Activated naive CD8-positive, alpha-beta T cell treated with anti-CD3 and anti-CD28 coated beads, Interleukin-2, amount 50 U/mL, for 24 hours (primary cell): ENCODE measurements at regions not wholly inside any gene's neighbourhood (a gene's known extent, or its start where the extent isn't known, plus 50 kb on each side); places are given as distances from the start of the nearest gene placed in this dataset.

ENCODE experiments used
- ATAC-seq: fragments of 150-1000 bp; cut with Tn5 transposase; one replicate; pipeline ENCODE4 v1.10.0; 2021
- DNase-seq: peaks from one replicate; pipeline ENCODE4 v3.0.0; 2021
- H3K27ac Mint-ChIP-seq: one replicate; pipeline ENCODE4 v1.8.0; 2021; ENCODE audit warnings: mild to moderate bottlenecking, mixed read lengths
- H3K27me3 Mint-ChIP-seq: one replicate; pipeline ENCODE4 v1.8.0; 2021; ENCODE audit warnings: mixed read lengths
- H3K36me3 Mint-ChIP-seq: one replicate; pipeline ENCODE4 v1.8.0; 2021; ENCODE audit warnings: low read depth, mixed read lengths
- H3K4me1 Mint-ChIP-seq: one replicate; pipeline ENCODE4 v1.8.0; 2021; ENCODE audit warnings: mixed read lengths
- H3K4me3 Mint-ChIP-seq: one replicate; pipeline ENCODE4 v1.8.0; 2021; ENCODE audit warnings: mild to moderate bottlenecking, moderate library complexity, mixed read lengths
- H3K9me3 Mint-ChIP-seq: one replicate; pipeline ENCODE4 v1.8.0; 2021; ENCODE audit warnings: mixed read lengths

DNA sequence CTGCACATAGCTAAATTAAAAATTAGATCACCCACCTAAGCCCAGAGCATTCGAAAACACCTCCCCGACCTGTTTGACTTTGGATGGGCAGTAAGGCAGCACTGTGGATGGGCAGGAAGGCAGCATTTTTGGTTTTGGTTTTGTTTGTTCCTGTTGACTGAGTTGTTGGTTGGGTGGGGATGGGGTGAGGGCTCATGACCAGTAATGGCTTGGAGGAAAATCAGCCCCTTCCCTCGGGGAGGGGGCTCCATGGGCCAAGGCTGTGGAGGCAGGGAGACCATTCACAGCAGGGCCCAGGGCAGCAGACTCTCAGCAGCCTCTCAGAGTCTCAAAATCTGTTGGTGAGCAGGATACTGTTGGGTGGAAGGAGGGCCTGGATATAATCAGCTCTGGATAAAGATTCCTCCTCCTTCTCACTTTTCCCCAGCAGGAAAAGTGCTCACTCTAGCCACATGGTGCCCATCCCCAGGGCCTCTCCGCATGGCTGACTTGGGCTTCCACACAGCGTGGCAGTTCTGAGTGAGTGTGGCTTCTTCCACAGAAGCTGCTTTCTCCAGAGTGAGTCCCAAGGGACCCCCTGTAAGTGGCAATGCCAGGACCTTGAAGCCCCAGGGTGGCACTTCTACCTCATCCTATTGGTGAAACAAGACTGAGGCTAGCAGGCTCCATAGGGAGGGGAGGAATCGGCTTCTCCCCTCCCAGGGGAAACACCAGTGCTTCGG, 1491.2 kb downstream of the BRD1 start:
- Mint-ChIP-seq H3K27me3 (peaks cover 4% of the 10 kb centered on the region), H3K9me3 (peaks cover 5% of the 10 kb centered on the region), H3K4me1 (no peaks in the 10 kb centered on the region), H3K36me3 (no peaks in the 10 kb centered on the region), H3K4me3 (no peak overlapping the region), H3K27ac (no peak overlapping the region)
- ATAC-seq (no peak), DNase-seq (no peak)

DNA sequence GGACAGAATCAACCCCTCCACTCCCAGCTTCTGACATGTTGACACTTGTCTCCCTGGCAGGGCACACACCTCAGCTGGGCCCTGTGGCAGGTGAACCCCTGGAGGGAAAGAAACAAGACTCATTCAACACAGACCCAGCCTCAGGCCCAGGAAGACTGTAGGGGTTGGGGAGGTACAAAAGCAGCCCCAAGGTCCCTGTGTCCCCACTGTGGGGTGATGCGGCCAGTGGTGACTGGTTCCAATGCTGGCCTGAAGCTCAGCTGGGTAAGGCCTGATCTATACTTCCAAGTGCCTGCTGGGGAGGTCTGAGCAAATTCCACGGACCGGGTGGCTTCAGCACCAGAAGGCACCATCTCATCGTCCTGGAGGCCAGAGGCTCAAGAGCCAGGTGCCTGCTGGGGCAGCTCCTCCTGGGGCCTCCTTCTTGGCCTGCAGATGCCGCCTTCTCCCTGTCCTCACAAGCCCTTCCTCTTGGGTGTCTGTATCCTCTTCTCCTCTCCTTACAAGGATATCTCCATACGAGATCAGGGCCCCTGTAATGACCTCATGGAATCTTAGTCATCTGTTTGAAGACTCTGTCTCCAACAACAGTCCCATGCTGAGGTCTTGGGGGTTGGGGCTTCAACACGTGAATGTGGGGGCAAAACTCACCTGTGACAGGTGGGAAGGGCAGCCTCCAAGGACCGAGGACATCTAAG, 1492.1 kb downstream of the BRD1 start:
- peaks cover 5% of the 10 kb centered on the region for H3K9me3 Mint-ChIP-seq
- no peak overlapping the region for H3K4me3 Mint-ChIP-seq
- no peaks in the 10 kb centered on the region for H3K36me3 Mint-ChIP-seq
- H3K27ac Mint-ChIP-seq = no peak overlapping the region
- no peaks in the 10 kb centered on the region for H3K4me1 Mint-ChIP-seq
- DNase-seq (no peak), ATAC-seq (no peak)
- H3K27me3 Mint-ChIP-seq = peaks cover 2% of the 10 kb centered on the region

DNA sequence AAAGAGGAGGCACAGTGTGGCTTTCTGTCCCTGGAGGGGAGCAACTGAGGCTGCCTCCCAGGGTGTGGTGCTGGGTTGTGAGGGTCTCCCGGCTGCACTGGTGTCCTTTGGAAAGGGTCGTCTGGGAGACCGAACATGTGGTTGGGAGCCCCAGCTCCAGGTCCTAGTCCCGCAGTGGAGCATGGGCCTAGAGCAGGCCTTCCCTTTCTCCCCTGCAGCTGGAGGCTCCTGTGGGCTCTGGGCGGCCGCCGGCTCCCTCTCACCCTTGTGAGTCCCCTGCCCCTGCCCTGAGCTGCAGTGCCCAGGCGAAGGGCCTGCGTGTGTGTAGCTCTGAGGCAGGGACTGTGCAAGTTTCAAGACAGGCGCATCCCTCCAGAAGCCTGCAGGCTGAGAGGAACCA, 1492.7 kb downstream of the BRD1 start:
- Mint-ChIP-seq H3K27ac (no peak overlapping the region), H3K36me3 (no peaks in the 10 kb centered on the region), H3K9me3 (peaks cover 5% of the 10 kb centered on the region), H3K4me3 (no peak overlapping the region), H3K4me1 (no peaks in the 10 kb centered on the region), H3K27me3 (peaks cover 2% of the 10 kb centered on the region)
- ATAC-seq = no peak
- no peak for DNase-seq

DNA sequence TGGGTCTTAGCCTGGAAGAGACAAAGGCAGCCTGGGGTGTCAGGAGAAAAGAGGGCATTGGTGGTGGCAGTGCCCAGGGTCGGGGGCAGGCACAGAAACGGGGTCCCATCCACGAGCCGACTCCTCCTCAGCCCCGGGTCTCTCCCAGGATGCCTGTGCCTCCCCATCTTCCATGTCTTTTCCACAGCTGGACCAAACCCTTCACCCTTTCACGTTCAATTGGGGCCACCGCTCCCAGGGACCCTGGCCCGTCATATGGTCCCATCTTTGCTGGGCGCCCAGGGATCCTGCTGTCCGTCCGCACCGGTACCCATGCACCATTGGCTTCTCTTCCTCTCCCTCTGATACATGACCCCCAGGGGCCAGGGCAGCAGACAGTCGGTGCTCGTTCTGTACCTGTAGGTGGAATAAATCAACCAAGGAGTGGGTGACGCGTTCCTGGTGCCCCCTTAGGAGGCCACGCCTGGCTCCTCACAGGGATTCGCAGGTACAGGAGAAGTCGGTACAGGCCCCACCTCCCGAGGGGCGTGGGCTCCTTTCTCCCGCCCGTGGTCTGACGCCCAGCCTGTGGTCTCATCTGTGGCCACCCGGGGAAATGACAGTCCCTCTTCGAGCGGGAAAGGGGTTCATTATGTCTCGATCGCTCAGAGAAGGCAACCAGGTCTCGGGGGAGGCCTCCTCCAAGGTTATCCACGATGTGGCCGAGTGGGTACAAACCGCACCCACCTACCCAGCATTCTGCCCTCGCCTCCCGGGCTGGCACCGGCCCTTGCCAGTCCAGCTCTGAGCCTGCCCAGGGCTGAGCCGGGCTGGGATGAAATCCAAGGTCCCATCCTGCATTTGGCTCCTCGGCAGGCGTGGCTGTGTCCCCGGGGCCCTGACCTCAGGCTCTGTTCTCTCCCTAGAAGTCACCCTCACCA, 1493.6 kb downstream of the BRD1 start:
- peaks cover 2% of the 10 kb centered on the region for H3K27me3 Mint-ChIP-seq
- H3K27ac Mint-ChIP-seq = no peak overlapping the region
- DNase-seq (no peak), ATAC-seq (no peak)
- H3K4me3 Mint-ChIP-seq = no peak overlapping the region
- peaks cover 5% of the 10 kb centered on the region for H3K9me3 Mint-ChIP-seq
- H3K4me1 Mint-ChIP-seq = no peaks in the 10 kb centered on the region
- H3K36me3 Mint-ChIP-seq = no peaks in the 10 kb centered on the region

DNA sequence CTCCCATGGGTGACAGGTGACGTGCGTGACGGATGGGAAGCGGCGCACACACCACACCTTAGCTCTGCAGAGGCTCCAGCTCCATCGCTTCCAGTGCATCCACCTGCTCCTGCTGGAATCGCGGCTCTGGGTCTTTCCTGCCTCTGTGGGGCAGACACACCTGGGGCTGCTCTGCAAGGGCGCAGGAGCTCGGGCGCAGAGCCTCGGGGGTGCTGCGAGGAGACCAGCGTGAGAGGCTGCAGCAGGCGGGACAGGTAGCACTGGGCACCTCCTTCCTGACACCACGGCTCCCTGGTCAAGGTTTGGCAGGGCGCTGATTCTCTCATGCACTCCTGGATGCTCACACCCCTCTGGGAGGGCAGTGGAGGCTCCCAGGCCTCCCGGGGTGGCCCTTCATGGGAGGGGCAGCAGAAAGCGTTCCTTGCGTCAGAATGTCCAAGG, 1494.3 kb downstream of the BRD1 start:
- H3K4me3 Mint-ChIP-seq = no peak overlapping the region
- no peak overlapping the region for H3K27ac Mint-ChIP-seq
- peaks cover 2% of the 10 kb centered on the region for H3K27me3 Mint-ChIP-seq
- no peaks in the 10 kb centered on the region for H3K36me3 Mint-ChIP-seq
- ATAC-seq (no peak), DNase-seq (no peak)
- no peaks in the 10 kb centered on the region for H3K4me1 Mint-ChIP-seq
- peaks cover 7% of the 10 kb centered on the region for H3K9me3 Mint-ChIP-seq

DNA sequence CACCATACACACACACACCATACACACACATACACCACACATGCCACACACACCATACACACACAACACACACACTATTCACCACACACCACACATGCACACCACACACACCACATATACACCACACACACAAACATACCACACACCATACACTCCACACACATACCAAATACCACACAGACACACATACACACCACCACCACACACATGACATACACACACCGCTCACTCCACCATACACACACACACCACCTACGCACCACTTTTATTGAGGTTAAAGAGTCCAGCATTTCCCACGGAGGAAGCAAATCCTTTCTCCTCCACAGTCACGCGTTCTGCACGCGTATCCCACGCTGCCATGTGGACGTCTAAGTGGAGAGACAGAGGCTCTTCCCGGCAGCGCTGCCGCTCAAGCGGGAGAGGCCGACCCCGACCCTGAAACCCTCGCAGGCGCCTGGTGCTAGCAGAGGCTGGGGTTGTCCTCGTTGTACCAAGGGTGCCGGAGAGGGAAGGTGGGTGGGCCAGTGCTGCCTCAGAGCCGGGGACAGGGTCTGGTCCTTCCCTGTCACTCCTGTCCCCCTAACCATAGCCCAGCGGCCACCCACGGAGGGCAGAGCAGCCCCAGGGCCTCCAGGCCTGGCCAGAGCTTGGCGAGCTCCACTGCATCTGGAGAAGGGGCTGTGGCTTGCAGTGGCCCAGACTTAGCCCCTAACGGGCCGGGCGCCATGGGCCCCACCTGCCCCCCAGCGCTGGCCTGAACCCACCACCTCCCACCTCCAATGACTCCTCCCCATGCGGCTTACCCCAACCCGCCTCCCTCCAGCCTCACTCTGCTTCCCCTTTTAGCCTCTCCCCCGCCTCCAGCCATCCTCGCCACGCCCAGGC, 1495.0 kb downstream of the BRD1 start:
- Mint-ChIP-seq H3K4me3 (no peak overlapping the region), H3K27ac (no peak overlapping the region), H3K27me3 (peaks cover 1% of the 10 kb centered on the region), H3K9me3 (peaks cover 9% of the 10 kb centered on the region), H3K4me1 (no peaks in the 10 kb centered on the region), H3K36me3 (no peaks in the 10 kb centered on the region)
- DNase-seq (no peak), ATAC-seq (no peak)

DNA sequence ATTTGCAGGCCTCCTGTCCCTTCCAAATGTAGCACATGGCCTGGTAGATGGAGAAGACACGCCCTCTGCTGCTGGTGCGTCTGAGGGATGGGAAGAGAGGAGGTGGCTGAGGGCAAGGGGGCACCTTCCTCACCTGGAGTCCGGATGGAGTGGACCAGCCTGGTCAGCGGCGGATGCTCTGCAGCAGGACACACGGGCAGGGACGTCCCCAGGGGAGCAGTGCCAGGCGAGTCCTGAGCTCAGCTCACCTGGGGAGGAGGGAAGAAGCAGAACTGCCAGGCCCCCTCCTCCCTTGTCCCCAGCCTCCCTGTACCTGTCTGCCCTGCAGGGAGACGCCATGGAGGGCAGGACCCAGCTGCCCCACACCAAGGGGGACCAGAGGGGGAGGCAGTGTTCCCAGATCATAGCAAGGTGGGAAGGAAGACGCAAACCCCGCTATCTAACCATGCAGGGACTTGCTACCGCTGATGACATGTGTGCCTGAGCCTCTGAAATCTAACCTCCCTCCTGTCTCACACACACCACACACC, 1495.9 kb downstream of the BRD1 start:
- no peak for DNase-seq
- H3K9me3 Mint-ChIP-seq = peaks cover 9% of the 10 kb centered on the region
- no peak for ATAC-seq
- H3K4me1 Mint-ChIP-seq = no peaks in the 10 kb centered on the region
- H3K36me3 Mint-ChIP-seq = no peaks in the 10 kb centered on the region
- H3K4me3 Mint-ChIP-seq = no peak overlapping the region
- H3K27ac Mint-ChIP-seq = no peak overlapping the region
- H3K27me3 Mint-ChIP-seq = peaks cover 1% of the 10 kb centered on the region

DNA sequence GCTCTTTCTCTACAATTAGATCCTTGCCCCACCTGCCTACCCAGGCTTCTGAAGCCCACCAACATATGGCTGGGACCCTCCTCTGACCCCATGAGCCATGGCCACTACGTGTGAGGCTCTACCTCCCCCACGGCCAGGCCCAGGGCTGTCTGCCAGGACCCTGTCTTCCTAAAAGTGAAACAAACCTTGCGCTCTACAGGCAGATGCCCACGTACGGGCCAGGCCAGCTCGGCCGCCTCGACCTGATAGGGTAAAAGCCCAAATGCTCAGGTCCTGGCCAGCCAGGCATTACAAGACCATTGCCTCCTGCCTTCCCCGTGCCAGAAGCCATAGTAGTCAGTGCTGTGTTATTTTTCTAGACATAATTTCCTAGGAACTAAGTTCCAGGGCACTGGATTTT, 1496.4 kb downstream of the BRD1 start:
- H3K27me3 Mint-ChIP-seq = peaks cover 1% of the 10 kb centered on the region
- DNase-seq = no peak
- no peak for ATAC-seq
- H3K27ac Mint-ChIP-seq = no peak overlapping the region
- peaks cover 9% of the 10 kb centered on the region for H3K9me3 Mint-ChIP-seq
- no peaks in the 10 kb centered on the region for H3K4me1 Mint-ChIP-seq
- H3K36me3 Mint-ChIP-seq = no peaks in the 10 kb centered on the region
- H3K4me3 Mint-ChIP-seq = no peak overlapping the region

DNA sequence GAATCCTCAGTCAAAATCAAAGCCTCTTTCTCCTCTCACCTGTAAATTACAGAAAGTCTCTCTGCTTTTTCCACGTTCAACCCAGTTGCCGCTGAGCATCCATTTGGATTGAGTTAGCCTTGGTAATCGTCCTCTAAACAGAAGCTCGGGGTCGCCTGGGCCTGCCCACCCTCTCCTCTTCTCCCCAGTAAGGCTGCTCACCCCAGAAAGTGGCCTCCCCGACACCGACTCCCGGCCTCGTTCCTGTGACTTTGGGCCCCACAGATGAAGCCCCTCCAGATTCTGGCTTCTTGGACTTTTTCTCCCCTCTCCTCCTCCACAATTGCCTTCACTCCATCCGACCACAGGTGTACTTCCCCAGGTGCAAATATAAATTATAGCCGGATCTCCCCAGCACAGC, 1500.0 kb downstream of the BRD1 start:
- no peak overlapping the region for H3K4me3 Mint-ChIP-seq

DNA sequence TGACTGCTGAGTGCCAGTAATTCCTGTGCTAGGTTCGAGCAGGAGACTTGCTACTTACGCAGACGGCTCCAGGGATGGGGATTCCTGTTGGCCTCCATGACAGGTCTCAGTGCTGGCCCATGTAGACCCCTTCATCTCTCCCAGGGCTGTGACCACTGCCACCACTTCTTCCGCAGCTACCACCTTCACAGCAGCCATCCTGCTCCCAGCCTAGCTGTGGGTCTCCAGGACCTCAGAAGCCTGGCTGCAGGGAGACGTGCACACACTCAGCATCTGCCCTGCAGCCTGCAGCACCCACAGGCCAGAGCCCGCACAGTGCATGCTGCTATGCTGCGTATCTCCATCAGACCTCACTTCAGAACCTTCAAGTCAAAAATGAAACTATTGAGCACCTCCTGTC, 1503.9 kb downstream of the BRD1 start:
- Mint-ChIP-seq H3K36me3 (no peaks in the 10 kb centered on the region), H3K9me3 (peaks cover 4% of the 10 kb centered on the region), H3K4me3 (no peak overlapping the region), H3K4me1 (no peaks in the 10 kb centered on the region), H3K27ac (no peak overlapping the region), H3K27me3 (peaks cover 1% of the 10 kb centered on the region)
- DNase-seq (no peak), ATAC-seq (no peak)

More for the DNA sequence above, 1500.0 kb downstream of the BRD1 start:
- Mint-ChIP-seq H3K27me3 (peaks cover 1% of the 10 kb centered on the region), H3K27ac (no peak overlapping the region), H3K9me3 (peaks cover 9% of the 10 kb centered on the region), H3K4me1 (no peaks in the 10 kb centered on the region), H3K36me3 (no peaks in the 10 kb centered on the region)
- ATAC-seq (no peak), DNase-seq (no peak)

DNA sequence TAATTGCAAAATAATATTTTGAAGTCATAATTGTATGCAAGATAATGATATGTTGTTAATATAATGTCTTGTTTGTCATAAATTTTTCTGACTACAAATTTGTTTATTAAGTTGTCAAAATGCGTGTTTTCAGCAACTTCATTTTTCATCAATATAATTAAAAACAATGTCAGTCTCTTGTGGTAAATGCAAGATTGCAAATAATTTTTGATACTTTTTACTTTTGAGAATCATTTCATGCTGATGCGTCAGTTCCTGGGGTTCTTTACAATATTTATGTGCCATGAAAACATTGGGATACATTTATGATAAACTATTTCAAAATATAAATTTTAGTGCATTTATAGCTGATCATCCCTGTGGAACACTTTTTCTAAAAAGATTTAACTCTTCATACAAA, 1504.8 kb downstream of the BRD1 start:
- H3K4me1 Mint-ChIP-seq = no peaks in the 10 kb centered on the region
- no peaks in the 10 kb centered on the region for H3K9me3 Mint-ChIP-seq
- no peak overlapping the region for H3K4me3 Mint-ChIP-seq
- no peak overlapping the region for H3K27ac Mint-ChIP-seq
- no peak for DNase-seq
- no peaks in the 10 kb centered on the region for H3K36me3 Mint-ChIP-seq
- H3K27me3 Mint-ChIP-seq = no peaks in the 10 kb centered on the region
- ATAC-seq = no peak

DNA sequence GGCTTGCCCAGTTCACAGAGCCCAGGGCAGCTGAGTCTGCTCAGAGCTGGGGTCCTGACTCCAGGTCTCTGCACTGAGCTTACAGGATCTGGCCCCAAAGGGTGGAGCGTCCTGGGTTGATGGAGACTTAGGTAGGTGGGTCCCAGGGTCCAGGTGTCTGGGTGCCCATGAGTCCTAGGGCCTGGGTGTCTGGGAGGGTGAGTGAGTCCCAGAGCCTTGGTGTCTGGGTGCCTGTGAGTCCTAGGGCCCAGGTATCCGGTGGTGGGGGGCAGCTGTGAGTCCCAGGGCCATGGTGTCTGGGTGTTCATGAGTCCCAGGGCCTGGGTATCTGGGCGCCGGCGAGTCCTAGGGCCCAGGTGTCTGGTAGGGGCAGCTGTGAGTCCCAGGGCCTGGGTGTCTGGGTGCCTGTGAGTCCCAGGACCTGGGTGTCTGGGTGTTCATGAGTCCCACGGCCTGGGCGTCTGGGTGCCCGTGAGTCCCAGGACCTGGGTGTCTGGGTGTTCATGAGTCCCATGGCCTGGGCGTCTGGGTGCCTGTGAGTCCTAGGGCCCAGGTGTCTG, 1505.6 kb downstream of the BRD1 start:
- Mint-ChIP-seq H3K27ac (no peak overlapping the region), H3K9me3 (no peaks in the 10 kb centered on the region)

DNA sequence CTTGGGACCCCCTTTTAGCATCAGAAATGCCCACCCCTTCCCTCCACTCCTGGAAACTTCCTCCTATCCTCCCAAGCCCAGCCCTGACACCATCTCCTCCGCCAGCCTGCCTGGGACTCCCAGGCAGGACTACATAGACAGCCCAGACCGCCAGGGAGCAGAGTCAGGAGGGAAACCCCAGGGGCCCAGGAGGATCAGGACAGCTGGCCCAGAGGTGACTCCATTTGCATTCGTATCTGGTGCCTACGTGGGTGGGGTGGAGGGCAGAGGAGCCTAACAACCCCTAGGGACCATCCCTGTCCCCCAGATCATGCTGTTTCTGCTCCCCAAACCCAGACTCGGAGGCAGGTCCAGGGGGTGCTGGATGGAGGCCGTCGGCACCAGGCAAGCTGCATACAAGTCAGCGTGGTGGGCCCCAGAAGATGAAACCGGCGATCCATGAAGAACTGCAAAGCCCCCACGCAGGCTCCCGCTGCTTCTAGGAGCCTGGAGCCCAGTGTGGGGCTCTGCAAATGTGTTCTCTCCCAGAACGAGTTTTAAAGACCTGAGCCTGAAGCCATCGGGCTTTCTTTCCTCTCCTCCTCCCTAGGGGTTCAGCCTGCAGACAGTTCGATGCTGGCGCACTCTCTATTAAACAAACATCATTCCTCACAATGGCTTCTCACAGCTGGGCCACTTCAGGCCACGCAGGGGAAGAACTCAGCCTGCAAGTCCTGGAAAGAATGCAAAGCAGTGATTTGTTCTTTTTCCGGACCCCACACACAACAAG, 1506.8 kb downstream of the BRD1 start:
- H3K4me3 Mint-ChIP-seq = no peak overlapping the region
- no peaks in the 10 kb centered on the region for H3K4me1 Mint-ChIP-seq
- DNase-seq (no peak), ATAC-seq (no peak)
- H3K27me3 Mint-ChIP-seq = no peaks in the 10 kb centered on the region
- H3K27ac Mint-ChIP-seq = no peak overlapping the region
- no peaks in the 10 kb centered on the region for H3K9me3 Mint-ChIP-seq
- H3K36me3 Mint-ChIP-seq = no peaks in the 10 kb centered on the region

More for the DNA sequence above, 1505.6 kb downstream of the BRD1 start:
- H3K27me3 Mint-ChIP-seq = no peaks in the 10 kb centered on the region
- DNase-seq (no peak), ATAC-seq (no peak)
- H3K36me3 Mint-ChIP-seq = no peaks in the 10 kb centered on the region
- no peak overlapping the region for H3K4me3 Mint-ChIP-seq
- H3K4me1 Mint-ChIP-seq = no peaks in the 10 kb centered on the region
